ENCODE measurements at regions not wholly inside any gene's neighbourhood (a gene's known extent, or its start where the extent isn't known, plus 50 kb on each side); places are given as distances from the start of the nearest gene placed in this dataset.

GRCh38 chr14:66268802-66269334 lies 217.3 kb upstream of the CCDC196 start:
- TF ChIP-seq CTCF (IDR thresholded peaks at IDR 0.05) (no peak), POLR2A (IDR thresholded peaks at IDR 0.05) (no peak)

All from Peyer's patch (tissue), 4 donors.